GM19468 (cell line): ENCODE measurements at regions not wholly inside any gene's neighbourhood (a gene's known extent, or its start where the extent isn't known, plus 50 kb on each side); places are given as distances from the start of the nearest gene placed in this dataset.

ENCODE experiments used
- ATAC-seq: cut with Tn5 transposase; IDR thresholded peaks from one replicate; pipeline ENCODE4 v1.9.1; 2021; ENCODE audit warnings: mild to moderate bottlenecking, moderate library complexity, moderate number of reproducible peaks; ENCODE audit not compliant: unreplicated experiment; ENCODE audit errors: extremely low read depth

GRCh38 chr10:123475466-123475865 is 190.7 kb upstream of the GPR26 start:
- ATAC-seq = no peak

- ATAC-seq = no peak
Observed at GRCh38 chr10:123478116-123478515, 188.0 kb upstream of the GPR26 start.

GRCh38 chr10:123479640-123480039 is 186.5 kb upstream of the GPR26 start:
- ATAC-seq = no peak

- no peak for ATAC-seq
Observed at GRCh38 chr10:123480344-123480743, 185.8 kb upstream of the GPR26 start.

GRCh38 chr10:123480845-123481244 is 185.3 kb upstream of the GPR26 start:
- ATAC-seq = no peak

GRCh38 chr10:123484722-123485121 is 181.4 kb upstream of the GPR26 start:
- ATAC-seq = no peak

- ATAC-seq = no peak
Observed at GRCh38 chr10:123485341-123485960, 180.7 kb upstream of the GPR26 start.

GRCh38 chr10:123488436-123488835 is 177.7 kb upstream of the GPR26 start:
- ATAC-seq = no peak

- no peak for ATAC-seq
Observed at GRCh38 chr10:123491364-123491763, 174.8 kb upstream of the GPR26 start.

- no peak for ATAC-seq
Observed at GRCh38 chr10:123492016-123492415, 174.1 kb upstream of the GPR26 start.

- ATAC-seq = no peak
Observed at GRCh38 chr10:123494301-123494808, 171.8 kb upstream of the GPR26 start.

- ATAC-seq = no peak
Observed at GRCh38 chr10:123496375-123496774, 169.8 kb upstream of the GPR26 start.

GRCh38 chr10:123496996-123497660 is 169.0 kb upstream of the GPR26 start:
- no peak for ATAC-seq

- no peak for ATAC-seq
Observed at GRCh38 chr10:123500110-123500509, 166.0 kb upstream of the GPR26 start.

GRCh38 chr10:123501148-123501547 is 165.0 kb upstream of the GPR26 start:
- ATAC-seq = no peak

- no peak for ATAC-seq
Observed at GRCh38 chr10:123502983-123503382, 163.2 kb upstream of the GPR26 start.

GRCh38 chr10:123506455-123506854 is 159.7 kb upstream of the GPR26 start:
- ATAC-seq = no peak

- no peak for ATAC-seq
Observed at GRCh38 chr10:123507298-123507697, 158.9 kb upstream of the GPR26 start.

GRCh38 chr10:123509338-123509737 is 156.8 kb upstream of the GPR26 start:
- ATAC-seq = no peak

- no peak for ATAC-seq
Observed at GRCh38 chr10:123512901-123513775, 153.0 kb upstream of the GPR26 start.

GRCh38 chr10:123513870-123514269 is 152.3 kb upstream of the GPR26 start:
- no peak for ATAC-seq
